ENCODE measurements at regions not wholly inside any gene's neighbourhood (a gene's known extent, or its start where the extent isn't known, plus 50 kb on each side); places are given as distances from the start of the nearest gene placed in this dataset.
A peak's percentile ranks its signal among the peaks of the same experiment; 100 is the strongest.

DNA sequence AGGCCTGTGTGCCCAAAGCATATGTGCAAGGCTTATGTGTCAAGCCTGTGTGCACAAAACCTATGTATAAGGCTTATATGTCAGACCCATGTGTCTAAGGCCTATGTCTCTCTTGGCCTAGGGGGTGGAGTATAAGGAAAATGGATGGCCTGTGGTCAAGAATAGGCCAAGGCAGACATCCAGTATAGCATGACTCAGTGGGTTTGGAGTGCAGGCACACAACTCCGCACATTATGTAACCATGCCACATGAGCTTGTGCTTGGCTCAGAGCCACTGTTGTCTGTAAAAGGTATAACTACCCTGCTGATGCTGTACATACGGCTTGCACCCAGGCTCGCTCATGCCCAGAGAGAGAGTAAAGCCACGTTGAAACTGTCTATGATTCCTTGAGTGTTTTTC, 626.4 kb upstream of the NUDT12 start:
- H2BK120ac ChIP-seq (ENCODE audit: low read depth, low read length) = no peak overlapping the region
- intact Hi-C loops (cut with micrococcal nuclease) = no loop called here
- in situ Hi-C loops (cut with MboI; ENCODE audit: low sequenced_read_pairs) = no loop called here
- H4K91ac ChIP-seq (ENCODE audit: insufficient read depth, low read depth, low read length) = no peak overlapping the region
- CTCF ChIA-PET = no interaction called here
- peaks cover 4% of the 10 kb centered on the region; the same call in 1 of the 2 replicates for H3K9me3 ChIP-seq (ENCODE audit: control insufficient read depth, insufficient read depth, low read length)
- no peak overlapping the region for H2BK15ac ChIP-seq (ENCODE audit: low read depth, low read length)
- H2BK5ac ChIP-seq (ENCODE audit: low read depth, low read length, poor library complexity, severe bottlenecking) = no peak overlapping the region
- no peaks in the 10 kb centered on the region for H3K27me3 ChIP-seq (ENCODE audit: control insufficient read depth, insufficient read depth, low read length)
- no peaks in the 10 kb centered on the region for H3K36me3 ChIP-seq (ENCODE audit: control insufficient read depth, insufficient read depth, low read length)
- POLR2A ChIA-PET (ENCODE audit: unreplicated experiment) = no interaction called here
- H2AK9ac ChIP-seq (replicated peaks; ENCODE audit: low read depth, low read length, poor library complexity) = no peak overlapping the region
- no TSS peak for BruUV-seq (replicated peaks)
- WGBS, 2 experiments (ENCODE audit: extremely low coverage in 2 of 2, insufficient read length in 1 of 2) = 79% methylated on average over 4 of the region's 4 CpGs; no CpG with 5 or more reads in 1 of the 2 experiments
- no peak overlapping the region for H4K8ac ChIP-seq (ENCODE audit: low read depth in 2 of 2, low read length in 2 of 2)
- H3K27ac ChIP-seq (ENCODE audit: insufficient read depth, low read length) = no peak overlapping the region
- TF ChIP-seq NFE2L2 (IDR thresholded peaks at IDR 0.05; ENCODE audit: low read depth, low read length) (no peak), MAFK (IDR thresholded peaks at IDR 0.05; ENCODE audit: low read depth, low read length) (no peak), SMC3 (IDR thresholded peaks at IDR 0.05; ENCODE audit: low read depth, low read length) (no peak), MXI1 (IDR thresholded peaks at IDR 0.05; ENCODE audit: borderline replicate concordance, low read depth, low read length) (no peak), RFX5 (IDR thresholded peaks at IDR 0.05; ENCODE audit: low read depth, low read length) (no peak), FOS (IDR thresholded peaks at IDR 0.05; ENCODE audit: low read depth, low read length) (no peak), POLR2A (IDR thresholded peaks at IDR 0.05; ENCODE audit: low read depth, low read length) (no peak), MAZ (IDR thresholded peaks at IDR 0.05; ENCODE audit: borderline replicate concordance, low read depth, low read length) (no peak), BHLHE40 (IDR thresholded peaks at IDR 0.05; ENCODE audit: low read depth, low read length) (no peak), CEBPB (IDR thresholded peaks at IDR 0.05; ENCODE audit: low read depth, low read length) (no peak), RAD21 (IDR thresholded peaks at IDR 0.05; ENCODE audit: low read length) (no peak), RCOR1 (IDR thresholded peaks at IDR 0.05; ENCODE audit: insufficient replicate concordance, low read length) (no peak), CHD1 (IDR thresholded peaks at IDR 0.05; ENCODE audit: low read depth, low read length) (no peak)
- TF ChIP-seq, protein P1, sequence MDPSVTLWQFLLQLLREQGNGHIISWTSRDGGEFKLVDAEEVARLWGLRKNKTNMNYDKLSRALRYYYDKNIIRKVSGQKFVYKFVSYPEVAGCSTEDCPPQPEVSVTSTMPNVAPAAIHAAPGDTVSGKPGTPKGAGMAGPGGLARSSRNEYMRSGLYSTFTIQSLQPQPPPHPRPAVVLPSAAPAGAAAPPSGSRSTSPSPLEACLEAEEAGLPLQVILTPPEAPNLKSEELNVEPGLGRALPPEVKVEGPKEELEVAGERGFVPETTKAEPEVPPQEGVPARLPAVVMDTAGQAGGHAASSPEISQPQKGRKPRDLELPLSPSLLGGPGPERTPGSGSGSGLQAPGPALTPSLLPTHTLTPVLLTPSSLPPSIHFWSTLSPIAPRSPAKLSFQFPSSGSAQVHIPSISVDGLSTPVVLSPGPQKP (IDR thresholded peaks at IDR 0.05; ENCODE audit: borderline replicate concordance, low read depth, low read length) = no peak
- TF ChIP-seq, protein P2, sequence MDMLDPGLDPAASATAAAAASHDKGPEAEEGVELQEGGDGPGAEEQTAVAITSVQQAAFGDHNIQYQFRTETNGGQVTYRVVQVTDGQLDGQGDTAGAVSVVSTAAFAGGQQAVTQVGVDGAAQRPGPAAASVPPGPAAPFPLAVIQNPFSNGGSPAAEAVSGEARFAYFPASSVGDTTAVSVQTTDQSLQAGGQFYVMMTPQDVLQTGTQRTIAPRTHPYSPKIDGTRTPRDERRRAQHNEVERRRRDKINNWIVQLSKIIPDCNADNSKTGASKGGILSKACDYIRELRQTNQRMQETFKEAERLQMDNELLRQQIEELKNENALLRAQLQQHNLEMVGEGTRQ (IDR thresholded peaks at IDR 0.05; ENCODE audit: low read depth, low read length) = no peak
- TF ChIP-seq, protein P3, sequence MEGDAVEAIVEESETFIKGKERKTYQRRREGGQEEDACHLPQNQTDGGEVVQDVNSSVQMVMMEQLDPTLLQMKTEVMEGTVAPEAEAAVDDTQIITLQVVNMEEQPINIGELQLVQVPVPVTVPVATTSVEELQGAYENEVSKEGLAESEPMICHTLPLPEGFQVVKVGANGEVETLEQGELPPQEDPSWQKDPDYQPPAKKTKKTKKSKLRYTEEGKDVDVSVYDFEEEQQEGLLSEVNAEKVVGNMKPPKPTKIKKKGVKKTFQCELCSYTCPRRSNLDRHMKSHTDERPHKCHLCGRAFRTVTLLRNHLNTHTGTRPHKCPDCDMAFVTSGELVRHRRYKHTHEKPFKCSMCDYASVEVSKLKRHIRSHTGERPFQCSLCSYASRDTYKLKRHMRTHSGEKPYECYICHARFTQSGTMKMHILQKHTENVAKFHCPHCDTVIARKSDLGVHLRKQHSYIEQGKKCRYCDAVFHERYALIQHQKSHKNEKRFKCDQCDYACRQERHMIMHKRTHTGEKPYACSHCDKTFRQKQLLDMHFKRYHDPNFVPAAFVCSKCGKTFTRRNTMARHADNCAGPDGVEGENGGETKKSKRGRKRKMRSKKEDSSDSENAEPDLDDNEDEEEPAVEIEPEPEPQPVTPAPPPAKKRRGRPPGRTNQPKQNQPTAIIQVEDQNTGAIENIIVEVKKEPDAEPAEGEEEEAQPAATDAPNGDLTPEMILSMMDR (conservative IDR thresholded peaks at IDR 0.05; ENCODE audit: low read depth, low read length) = no peak
- no peak overlapping the region for H3K23ac ChIP-seq (ENCODE audit: low read depth, low read length)
- no peak overlapping the region for H2AK5ac ChIP-seq (ENCODE audit: low read depth, low read length)
- H3K18ac ChIP-seq (ENCODE audit: low read depth, low read length) = no peak overlapping the region
- no peaks in the 10 kb centered on the region for H4K20me1 ChIP-seq (ENCODE audit: insufficient read depth, low read length)
- DNase-seq = peak; percentile 64
- no peak overlapping the region for H3K4ac ChIP-seq (ENCODE audit: low read depth, low read length)
- dilution Hi-C loops (cut with HindIII; ENCODE audit: low sequenced_read_pairs, unreplicated experiment) = loop anchor here (25.0 kb wide), 1 partner anchor 602 kb away; no protein-coding TSS in a partner anchor
- H3K4me2 ChIP-seq (ENCODE audit: low read depth, low read length) = no peak overlapping the region
- no peaks in the 10 kb centered on the region for H3K9me1 ChIP-seq (ENCODE audit: insufficient read depth, low read length)
- no peak overlapping the region for H2BK20ac ChIP-seq (ENCODE audit: low read depth, low read length)
- H3K4me3 ChIP-seq (ENCODE audit: insufficient read depth, low read depth, low read length) = no peak overlapping the region
- no peak overlapping the region for H2AFZ ChIP-seq (replicated peaks; ENCODE audit: low read length, poor library complexity)
- H4K5ac ChIP-seq (ENCODE audit: low read depth, low read length) = no peak overlapping the region
- H3K9ac ChIP-seq (ENCODE audit: low read depth, low read length) = no peak overlapping the region
- ATAC-seq (ENCODE audit: low read depth) = peak; percentile 66
- no peak overlapping the region for H3K56ac ChIP-seq (ENCODE audit: extremely low read depth, insufficient read depth, low read length)
- H3K14ac ChIP-seq (replicated peaks; ENCODE audit: low read depth, low read length) = no peak overlapping the region
- H3K79me1 ChIP-seq (ENCODE audit: low read depth in 1 of 2, low read length in 2 of 2) = no peaks in the 10 kb centered on the region
- H3K4me1 ChIP-seq (ENCODE audit: control insufficient read depth, insufficient read depth, low read length) = no peaks in the 10 kb centered on the region; the same call in 1 of the 2 replicates

Data from IMR-90 (cell line).